ENCODE measurements at regions not wholly inside any gene's neighbourhood (a gene's known extent, or its start where the extent isn't known, plus 50 kb on each side); places are given as distances from the start of the nearest gene placed in this dataset.

- TF ChIP-seq POLR2A (IDR thresholded peaks at IDR 0.05) (no peak), CTCF (IDR thresholded peaks at IDR 0.05) (no peak)
Observed at GRCh38 chr7:114342431-114343179, 72.0 kb upstream of the FOXP2 start.
